Endothelial cell of umbilical vein (primary cell): ENCODE measurements at regions not wholly inside any gene's neighbourhood (a gene's known extent, or its start where the extent isn't known, plus 50 kb on each side); places are given as distances from the start of the nearest gene placed in this dataset.

Source experiments
- BruUV-seq: library from RNA; stranded (reverse); fragments of 400-500 nt; replicated peaks from 2 replicates; lab custom pipeline; 2021; lab: Mats Ljungman, UMichigan
- CTCF ChIA-PET: fragments of 300-600, 350-600 bp; sonication (Branson Sonifier 250); formaldehyde crosslinking; loops from one replicate; lab custom pipeline; 2021; ENCODE audit warnings: antibody characterized with exemption, inconsistent platforms; lab: Charles Lee
- POLR2A ChIA-PET: fragments of 300-600, 350-600 bp; sonication (Branson Sonifier 250); formaldehyde crosslinking; loops from one replicate; lab custom pipeline; 2021; ENCODE audit warnings: antibody characterized with exemption, inconsistent platforms; lab: Charles Lee
- DNase-seq: peaks from one replicate; pipeline ENCODE4 v3.0.0-alpha.2; 2011; ENCODE audit warnings: low read depth, low spot score
- FAIRE-seq: peaks from 2 replicates; lab custom pipeline; 2011; peaks lifted over from hg19 to GRCh38; lab: Jason Lieb, UNC
- H2AFZ ChIP-seq: 2 replicates; pipeline ENCODE4 v1.6.0; 2012; ENCODE audit warnings: low read depth, low read length, control low read depth, inconsistent platforms
- H3K27ac ChIP-seq: 2 replicates; pipeline ENCODE4 v1.5.1; 2011; ENCODE audit warnings: low read depth, mild to moderate bottlenecking, control low read depth, low read length, moderate library complexity; ENCODE audit not compliant: insufficient read depth
- H3K27me3 ChIP-seq, 2 experiments: 2 replicates each; pipeline versions ENCODE4 v1.6.0 to v1.6.1; 2011; ENCODE audit warnings: low read length in 2 of 2, mixed read lengths in 1 of 2; ENCODE audit not compliant: control insufficient read depth in 2 of 2, insufficient read depth in 2 of 2
- H3K36me3 ChIP-seq, 2 experiments: 2 replicates in 1 of 2; 3 replicates in 1 of 2; pipeline ENCODE4 v1.5.1; 2011; ENCODE audit warnings: low read length in 2 of 2, mild to moderate bottlenecking in 1 of 2, moderate library complexity in 1 of 2; ENCODE audit not compliant: control insufficient read depth in 2 of 2, insufficient read depth in 2 of 2; ENCODE audit errors: extremely low read depth in 1 of 2
- H3K4me1 ChIP-seq: 3 replicates; pipeline ENCODE4 v1.5.1; 2011; ENCODE audit warnings: mild to moderate bottlenecking, low read length; ENCODE audit not compliant: control insufficient read depth, insufficient read depth; ENCODE audit errors: extremely low read depth
- H3K4me2 ChIP-seq: 2 replicates; pipeline ENCODE4 v1.6.1; 2011; ENCODE audit warnings: low read length, control low read depth, mixed read lengths; ENCODE audit not compliant: insufficient read depth
- H3K4me3 ChIP-seq, 3 experiments: fragments of 200-600 bp in 1 of 3; sonication (generic), shearing (Covaris generic) in 1 of 3; replicated peaks in 1 of 3; 2 replicates each; pipeline ENCODE4 v1.5.1; 2011 to 2016; ENCODE audit warnings: control low read depth in 3 of 3, low read length in 3 of 3, mild to moderate bottlenecking in 2 of 3, inconsistent platforms in 1 of 3, low read depth in 1 of 3, moderate library complexity in 1 of 3; ENCODE audit not compliant: insufficient read depth in 1 of 3
- H3K79me2 ChIP-seq: 2 replicates; pipeline ENCODE4 v1.6.0; 2012; ENCODE audit warnings: low read length, inconsistent platforms; ENCODE audit not compliant: control insufficient read depth, insufficient read depth
- H3K9ac ChIP-seq: replicated peaks from 2 replicates; pipeline ENCODE3; 2011; ENCODE audit warnings: low read length, control low read depth; ENCODE audit not compliant: insufficient read depth; ENCODE audit errors: extremely low read depth
- H3K9me1 ChIP-seq: replicated peaks from 3 replicates; pipeline ENCODE4 v1.6.0; 2011; ENCODE audit warnings: mild to moderate bottlenecking, low read length; ENCODE audit not compliant: control insufficient read depth, insufficient read depth; ENCODE audit errors: extremely low read depth
- H3K9me3 ChIP-seq: replicated peaks from 2 replicates; pipeline ENCODE4 v1.5.1; 2012; ENCODE audit warnings: low read length, inconsistent platforms; ENCODE audit not compliant: control insufficient read depth, insufficient read depth
- H4K20me1 ChIP-seq: replicated peaks from 2 replicates; pipeline ENCODE3; 2011; ENCODE audit warnings: mild to moderate bottlenecking, low read length; ENCODE audit not compliant: control insufficient read depth, insufficient read depth; ENCODE audit errors: extremely low read depth
- EZH2 ChIP-seq: IDR thresholded peaks from 2 replicates; pipeline ENCODE4 v1.6.1; 2012; ENCODE audit warnings: borderline replicate concordance, low read depth, mild to moderate bottlenecking, moderate library complexity, low read length, inconsistent platforms; ENCODE audit not compliant: severe bottlenecking
- FOS ChIP-seq: IDR thresholded peaks from 2 replicates; pipeline ENCODE4 v1.6.1; 2011; ENCODE audit warnings: mild to moderate bottlenecking, low read length, moderate library complexity, borderline replicate concordance; ENCODE audit not compliant: insufficient read depth
- GATA2 ChIP-seq: IDR thresholded peaks from 2 replicates; pipeline ENCODE4 v1.7.0; 2011; ENCODE audit warnings: low read depth, mild to moderate bottlenecking, moderate library complexity, mixed read lengths, low read length; ENCODE audit not compliant: insufficient read length, insufficient read depth
- JUN ChIP-seq: IDR thresholded peaks from 2 replicates; pipeline ENCODE4 v1.6.1; 2011; ENCODE audit warnings: borderline replicate concordance, low read depth; ENCODE audit not compliant: insufficient read length, insufficient read depth
- MYC ChIP-seq: IDR thresholded peaks from one replicate; pipeline ENCODE4 v1.6.1; 2011; ENCODE audit warnings: mild to moderate bottlenecking, low read depth, low read length
- POLR2AphosphoS5 ChIP-seq: IDR thresholded peaks from 2 replicates; pipeline ENCODE4 v1.6.1; 2012; ENCODE audit warnings: low read depth, mild to moderate bottlenecking, control low read depth, low read length, moderate library complexity; ENCODE audit not compliant: insufficient read depth
- dilution Hi-C: fragments of 300-500 bp; cut with MboI; formaldehyde crosslinking; loops from one replicate; pipeline ENCODE4 v1.15.0; 2019; ENCODE audit warnings: low sequenced_read_pairs; ENCODE audit not compliant: extremely low pct_ligation_motif_present
- intact Hi-C: fragments of 100-400 bp; cut with micrococcal nuclease; formaldehyde crosslinking; loops from one replicate; pipeline ENCODE4 v1.10.0; 2022
- TF ChIP-seq, protein P1 (sequence below), 2 donors: IDR thresholded peaks; 1 replicate in 1 of 2; 2 replicates in 1 of 2; pipeline ENCODE4 v1.5.1; 2011; ENCODE audit warnings: low read length in 2 of 2, mild to moderate bottlenecking in 2 of 2, moderate library complexity in 2 of 2, control low read depth in 1 of 2, inconsistent platforms in 1 of 2, low read depth in 1 of 2; ENCODE audit not compliant: insufficient read depth in 1 of 2; ENCODE audit errors: extremely low read depth in 1 of 2

DNA sequence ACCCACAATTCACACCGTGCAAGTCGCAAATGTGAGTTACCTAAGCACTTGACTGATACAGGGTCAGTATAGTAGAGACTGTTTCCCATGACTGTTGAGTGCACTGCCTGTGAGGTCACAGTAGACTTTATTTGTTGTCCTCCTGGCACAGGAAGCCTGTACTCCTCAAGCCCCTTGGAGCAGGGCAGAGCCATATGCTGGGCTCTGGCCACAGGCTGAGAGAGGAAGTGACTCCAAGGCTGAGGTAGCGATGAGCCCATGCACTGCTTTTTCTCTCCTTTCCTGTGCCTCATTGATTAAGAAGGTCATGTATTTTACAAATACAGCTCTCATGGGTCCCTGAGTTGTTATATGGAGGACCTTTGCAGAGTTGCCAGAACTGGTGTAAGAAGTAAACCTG is 287.7 kb downstream of the SRBD1 start:
- intact Hi-C loops (no loop called here), dilution Hi-C loops (no loop called here)
- Histone ChIP-seq H3K27me3 (no peaks in the 10 kb centered on the region), H3K9me1 (no peaks in the 10 kb centered on the region), H3K4me2 (no peak overlapping the region), H3K4me3 (no peak overlapping the region), H3K4me1 (peaks cover 8% of the 10 kb centered on the region), H3K9me3 (no peaks in the 10 kb centered on the region), H3K36me3 (no peaks in the 10 kb centered on the region), H3K9ac (no peak overlapping the region), H4K20me1 (no peaks in the 10 kb centered on the region), H3K79me2 (no peaks in the 10 kb centered on the region), H3K27ac (no peak overlapping the region), H2AFZ (no peak overlapping the region)
- no peak for TF ChIP-seq MYC
- TF ChIP-seq EZH2: no peak
- no peak for TF ChIP-seq JUN
- TF ChIP-seq FOS: peak; percentile 64
- TF ChIP-seq, protein P1, sequence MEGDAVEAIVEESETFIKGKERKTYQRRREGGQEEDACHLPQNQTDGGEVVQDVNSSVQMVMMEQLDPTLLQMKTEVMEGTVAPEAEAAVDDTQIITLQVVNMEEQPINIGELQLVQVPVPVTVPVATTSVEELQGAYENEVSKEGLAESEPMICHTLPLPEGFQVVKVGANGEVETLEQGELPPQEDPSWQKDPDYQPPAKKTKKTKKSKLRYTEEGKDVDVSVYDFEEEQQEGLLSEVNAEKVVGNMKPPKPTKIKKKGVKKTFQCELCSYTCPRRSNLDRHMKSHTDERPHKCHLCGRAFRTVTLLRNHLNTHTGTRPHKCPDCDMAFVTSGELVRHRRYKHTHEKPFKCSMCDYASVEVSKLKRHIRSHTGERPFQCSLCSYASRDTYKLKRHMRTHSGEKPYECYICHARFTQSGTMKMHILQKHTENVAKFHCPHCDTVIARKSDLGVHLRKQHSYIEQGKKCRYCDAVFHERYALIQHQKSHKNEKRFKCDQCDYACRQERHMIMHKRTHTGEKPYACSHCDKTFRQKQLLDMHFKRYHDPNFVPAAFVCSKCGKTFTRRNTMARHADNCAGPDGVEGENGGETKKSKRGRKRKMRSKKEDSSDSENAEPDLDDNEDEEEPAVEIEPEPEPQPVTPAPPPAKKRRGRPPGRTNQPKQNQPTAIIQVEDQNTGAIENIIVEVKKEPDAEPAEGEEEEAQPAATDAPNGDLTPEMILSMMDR (IDR thresholded peaks at IDR 0.05; ENCODE audit: extremely low read depth in 1 of 2, insufficient read depth in 1 of 2, low read depth in 1 of 2, low read length in 2 of 2): no peak
- TF ChIP-seq GATA2: peak; percentile 58
- no peak for TF ChIP-seq POLR2AphosphoS5
- BruUV-seq: no TSS peak
- DNase-seq: peak; percentile 52
- peak; percentile 78 for FAIRE-seq
- ChIA-PET CTCF (interaction anchor here (1.2 kb wide), 1 partner anchor 14 kb away, joined by 3 read pairs; no protein-coding TSS in a partner anchor), POLR2A (no interaction called here)
